ENCODE measurements at regions not wholly inside any gene's neighbourhood (a gene's known extent, or its start where the extent isn't known, plus 50 kb on each side); places are given as distances from the start of the nearest gene placed in this dataset.

DNA sequence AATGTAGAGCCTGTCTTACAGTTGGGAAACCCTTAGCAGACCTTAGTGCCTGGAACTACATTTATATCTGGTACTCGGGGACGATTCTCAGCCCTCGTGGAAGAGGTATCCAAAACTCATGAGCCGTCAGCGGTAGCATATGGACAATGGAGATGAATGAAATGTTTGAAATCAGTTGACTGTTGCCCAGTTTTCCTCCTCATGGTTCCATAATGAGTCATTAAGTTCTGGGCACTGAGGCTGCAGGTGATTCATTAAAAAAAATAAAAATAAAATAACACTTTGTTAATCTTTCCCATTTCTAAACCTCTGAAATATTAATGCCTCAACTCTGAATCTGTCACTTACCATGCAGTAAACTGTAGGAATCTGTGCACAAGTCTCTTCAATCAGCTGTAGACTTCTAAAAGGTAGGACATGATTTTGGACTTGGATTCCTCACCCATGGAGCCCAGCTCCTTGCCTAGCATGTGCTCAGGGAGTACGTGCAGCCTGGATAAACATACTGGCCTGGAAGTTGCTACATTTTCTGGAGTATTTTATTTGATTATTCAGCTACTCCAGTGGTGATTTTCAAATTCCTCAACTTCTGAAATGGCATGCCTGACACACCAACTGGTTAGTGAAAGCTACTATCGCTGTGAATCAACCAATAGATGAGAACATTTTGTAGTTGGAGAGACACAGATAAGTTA lies 979.2 kb downstream of the CNTNAP5 start:
- no peak overlapping the region for H3K4me2 ChIP-seq (ENCODE audit: control insufficient read depth, insufficient read depth)
- H3K4me3 ChIP-seq = no peak overlapping the region
- no peak for DNase-seq (ENCODE audit: low read depth, low spot score)
- H3K9me3 ChIP-seq (replicated peaks; ENCODE audit: control insufficient read depth, insufficient read depth, low read length) = no peaks in the 10 kb centered on the region
- in situ Hi-C loops (cut with MboI) = no loop called here
- CTCF ChIA-PET = interaction anchor here (0.7 to 0.9 kb wide), 2 partner anchors 10 to 130 kb away, joined by 3 read pairs; no protein-coding TSS in a partner anchor
- RAD21 ChIA-PET (ENCODE audit: unreplicated experiment) = no interaction called here
- FAIRE-seq = no peak
- H3K36me3 ChIP-seq (ENCODE audit: control insufficient read depth in 2 of 2, insufficient read depth in 2 of 2, low read length in 1 of 2) = no peaks in the 10 kb centered on the region
- POLR2A ChIA-PET = no interaction called here
- H3K27ac ChIP-seq (ENCODE audit: control insufficient read depth, insufficient read depth) = no peak overlapping the region
- no peaks in the 10 kb centered on the region for H3K79me2 ChIP-seq (ENCODE audit: control insufficient read depth, insufficient read depth, low read length)
- SMC1A ChIA-PET (ENCODE audit: uncharacterized antibody, unreplicated experiment) = interaction anchor here (1.0 to 1.2 kb wide), 2 partner anchors 10 to 88 kb away, joined by 3 read pairs; no protein-coding TSS in a partner anchor
- intact Hi-C loops (cut with micrococcal nuclease; ENCODE audit: unreplicated experiment) = no loop called here
- H4K20me1 ChIP-seq (ENCODE audit: control insufficient read depth, insufficient read depth) = no peaks in the 10 kb centered on the region
- no peak overlapping the region for H2AFZ ChIP-seq (ENCODE audit: control insufficient read depth, low read depth, low read length)
- no peak overlapping the region for H3K9ac ChIP-seq (ENCODE audit: control insufficient read depth, insufficient read depth, low read length)
- WGBS (ENCODE audit: insufficient coverage, insufficient replicate concordance, low lambda C conversion rate, missing lambda C conversion rate) = 15% methylated on average over 7 of the region's 7 CpGs
- TF ChIP-seq, protein P1, sequence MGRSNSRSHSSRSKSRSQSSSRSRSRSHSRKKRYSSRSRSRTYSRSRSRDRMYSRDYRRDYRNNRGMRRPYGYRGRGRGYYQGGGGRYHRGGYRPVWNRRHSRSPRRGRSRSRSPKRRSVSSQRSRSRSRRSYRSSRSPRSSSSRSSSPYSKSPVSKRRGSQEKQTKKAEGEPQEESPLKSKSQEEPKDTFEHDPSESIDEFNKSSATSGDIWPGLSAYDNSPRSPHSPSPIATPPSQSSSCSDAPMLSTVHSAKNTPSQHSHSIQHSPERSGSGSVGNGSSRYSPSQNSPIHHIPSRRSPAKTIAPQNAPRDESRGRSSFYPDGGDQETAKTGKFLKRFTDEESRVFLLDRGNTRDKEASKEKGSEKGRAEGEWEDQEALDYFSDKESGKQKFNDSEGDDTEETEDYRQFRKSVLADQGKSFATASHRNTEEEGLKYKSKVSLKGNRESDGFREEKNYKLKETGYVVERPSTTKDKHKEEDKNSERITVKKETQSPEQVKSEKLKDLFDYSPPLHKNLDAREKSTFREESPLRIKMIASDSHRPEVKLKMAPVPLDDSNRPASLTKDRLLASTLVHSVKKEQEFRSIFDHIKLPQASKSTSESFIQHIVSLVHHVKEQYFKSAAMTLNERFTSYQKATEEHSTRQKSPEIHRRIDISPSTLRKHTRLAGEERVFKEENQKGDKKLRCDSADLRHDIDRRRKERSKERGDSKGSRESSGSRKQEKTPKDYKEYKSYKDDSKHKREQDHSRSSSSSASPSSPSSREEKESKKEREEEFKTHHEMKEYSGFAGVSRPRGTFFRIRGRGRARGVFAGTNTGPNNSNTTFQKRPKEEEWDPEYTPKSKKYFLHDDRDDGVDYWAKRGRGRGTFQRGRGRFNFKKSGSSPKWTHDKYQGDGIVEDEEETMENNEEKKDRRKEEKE (IDR thresholded peaks at IDR 0.05) = no peak
- TF ChIP-seq, protein P2, sequence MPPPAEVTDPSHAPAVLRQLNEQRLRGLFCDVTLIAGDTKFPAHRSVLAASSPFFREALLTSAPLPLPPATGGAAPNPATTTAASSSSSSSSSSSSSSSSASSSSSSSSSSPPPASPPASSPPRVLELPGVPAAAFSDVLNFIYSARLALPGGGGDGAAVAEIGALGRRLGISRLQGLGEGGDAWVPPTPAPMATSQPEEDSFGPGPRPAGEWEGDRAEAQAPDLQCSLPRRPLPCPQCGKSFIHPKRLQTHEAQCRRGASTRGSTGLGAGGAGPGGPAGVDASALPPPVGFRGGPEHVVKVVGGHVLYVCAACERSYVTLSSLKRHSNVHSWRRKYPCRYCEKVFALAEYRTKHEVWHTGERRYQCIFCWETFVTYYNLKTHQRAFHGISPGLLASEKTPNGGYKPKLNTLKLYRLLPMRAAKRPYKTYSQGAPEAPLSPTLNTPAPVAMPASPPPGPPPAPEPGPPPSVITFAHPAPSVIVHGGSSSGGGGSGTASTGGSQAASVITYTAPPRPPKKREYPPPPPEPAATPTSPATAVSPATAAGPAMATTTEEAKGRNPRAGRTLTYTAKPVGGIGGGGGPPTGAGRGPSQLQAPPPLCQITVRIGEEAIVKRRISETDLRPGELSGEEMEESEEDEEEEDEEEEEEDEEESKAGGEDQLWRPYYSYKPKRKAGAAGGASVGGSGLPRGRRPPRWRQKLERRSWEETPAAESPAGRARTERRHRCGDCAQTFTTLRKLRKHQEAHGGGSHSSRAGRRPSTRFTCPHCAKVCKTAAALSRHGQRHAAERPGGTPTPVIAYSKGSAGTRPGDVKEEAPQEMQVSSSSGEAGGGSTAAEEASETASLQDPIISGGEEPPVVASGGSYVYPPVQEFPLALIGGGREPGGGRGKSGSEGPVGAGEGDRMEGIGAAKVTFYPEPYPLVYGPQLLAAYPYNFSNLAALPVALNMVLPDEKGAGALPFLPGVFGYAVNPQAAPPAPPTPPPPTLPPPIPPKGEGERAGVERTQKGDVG (CRISPR knock-in tag; IDR thresholded peaks at IDR 0.05) = no peak
- no peak for TF ChIP-seq ATF2 (IDR thresholded peaks at IDR 0.05; ENCODE audit: low read length)
- TF ChIP-seq YY1 (IDR thresholded peaks at IDR 0.05; ENCODE audit: low read depth, low read length) = no peak
- no peak for TF ChIP-seq PRDM15 (CRISPR knock-in tag; IDR thresholded peaks at IDR 0.05)
- TF ChIP-seq HSF1 (IDR thresholded peaks at IDR 0.05; ENCODE audit: low read depth, low read length) = no peak
- H3K4me1 ChIP-seq (ENCODE audit: control insufficient read depth, insufficient read depth, low read length) = no peaks in the 10 kb centered on the region
- no peaks in the 10 kb centered on the region for H3K27me3 ChIP-seq (replicated peaks in 1 of 2; ENCODE audit: control insufficient read depth in 2 of 2, insufficient read depth in 2 of 2, low read length in 1 of 2)
- BruUV-seq (replicated peaks) = no TSS peak
- ATAC-seq = no peak

Data from GM12878 (cell line).